GM12878 (cell line): ENCODE measurements at regions not wholly inside any gene's neighbourhood (a gene's known extent, or its start where the extent isn't known, plus 50 kb on each side); places are given as distances from the start of the nearest gene placed in this dataset.

ENCODE experiments used
- ATAC-seq: fragments of 200-7000 bp; cut with Tn5 transposase; 3 replicates; pipeline ENCODE4 v1.9.1; 2020; ENCODE audit warnings: mild to moderate bottlenecking, moderate library complexity
- BruUV-seq: library from RNA; stranded (reverse); fragments of 400-500 nt; replicated peaks from 2 replicates; lab custom pipeline; 2021; lab: Mats Ljungman, UMichigan
- CTCF ChIA-PET: fragments of 300-600 bp; sonication (Branson Sonifier 250); formaldehyde crosslinking; extraction: SDS; loops from one replicate; lab custom pipeline; 2021; ENCODE audit warnings: inconsistent platforms; lab: Yijun Ruan, JAX
- POLR2A ChIA-PET: fragments of 350-600 bp; formaldehyde crosslinking; extraction: SDS; loops from one replicate; lab custom pipeline; 2021; ENCODE audit warnings: inconsistent platforms; lab: Charles Lee
- RAD21 ChIA-PET: fragments of 300-600 bp; sonication (Branson Sonifier 250); formaldehyde crosslinking; loops from one replicate; lab custom pipeline; 2023; ENCODE audit warnings: antibody characterized with exemption; ENCODE audit not compliant: unreplicated experiment; lab: Charles Lee
- SMC1A ChIA-PET: fragments of 300-600 bp; sonication (Branson Sonifier 250); formaldehyde crosslinking; loops from one replicate; lab custom pipeline; 2023; ENCODE audit not compliant: unreplicated experiment, uncharacterized antibody; lab: Charles Lee
- DNase-seq: peaks from one replicate; pipeline ENCODE4 v3.0.0-alpha.2; 2011; ENCODE audit warnings: low read depth, low spot score
- FAIRE-seq: peaks from 3 replicates; lab custom pipeline; 2011; peaks lifted over from hg19 to GRCh38; lab: Jason Lieb, UNC
- H2AFZ ChIP-seq: 2 replicates; pipeline ENCODE4 v1.6.0; 2011; ENCODE audit warnings: low read depth, low read length, control low read depth; ENCODE audit not compliant: control insufficient read depth
- H3K27ac ChIP-seq: 2 replicates; pipeline ENCODE4 v1.5.1; 2011; ENCODE audit warnings: control low read depth; ENCODE audit not compliant: control insufficient read depth, insufficient read depth
- H3K27me3 ChIP-seq, 2 experiments: replicated peaks in 1 of 2; 2 replicates each; pipeline versions ENCODE4 v1.6.0 to v1.6.1; 2011; ENCODE audit warnings: low read length in 1 of 2; ENCODE audit not compliant: control insufficient read depth in 2 of 2, insufficient read depth in 2 of 2
- H3K36me3 ChIP-seq, 2 experiments: 2 replicates each; pipeline ENCODE4 v1.5.1; 2011; ENCODE audit warnings: low read length in 1 of 2; ENCODE audit not compliant: control insufficient read depth in 2 of 2, insufficient read depth in 2 of 2
- H3K4me1 ChIP-seq: 2 replicates; pipeline ENCODE4 v1.6.1; 2011; ENCODE audit warnings: mild to moderate bottlenecking, low read length, moderate library complexity, mixed read lengths; ENCODE audit not compliant: control insufficient read depth, insufficient read depth
- H3K4me2 ChIP-seq: 2 replicates; pipeline ENCODE4 v1.6.0; 2011; ENCODE audit warnings: control low read depth; ENCODE audit not compliant: control insufficient read depth, insufficient read depth
- H3K4me3 ChIP-seq: fragments of 200-600 bp; sonication (generic); 2 replicates; pipeline ENCODE4 v1.5.1; 2016
- H3K79me2 ChIP-seq: 2 replicates; pipeline ENCODE4 v1.6.0; 2011; ENCODE audit warnings: low read length; ENCODE audit not compliant: control insufficient read depth, insufficient read depth
- H3K9ac ChIP-seq: 2 replicates; pipeline ENCODE4 v1.8.0; 2011; ENCODE audit warnings: low read length, control low read depth, mixed read lengths; ENCODE audit not compliant: control insufficient read depth, insufficient read depth
- H3K9me3 ChIP-seq: replicated peaks from 3 replicates; pipeline ENCODE4 v1.5.1; 2011; ENCODE audit warnings: mild to moderate bottlenecking, low read length; ENCODE audit not compliant: control insufficient read depth, insufficient read depth
- H4K20me1 ChIP-seq: 2 replicates; pipeline ENCODE4 v1.6.0; 2011; ENCODE audit not compliant: control insufficient read depth, insufficient read depth
- CEBPZ ChIP-seq: fragments of 150-350 bp; IDR thresholded peaks from 2 replicates; pipeline ENCODE4 v1.6.1; 2016; ENCODE audit warnings: low read depth, low read length
- KLF5 ChIP-seq: fragments of 450-650 bp; IDR thresholded peaks from 2 replicates; pipeline ENCODE4 v1.6.1; 2014; ENCODE audit warnings: mild to moderate bottlenecking; ENCODE audit not compliant: partially characterized antibody
- MYB ChIP-seq: fragments of 150-350 bp; IDR thresholded peaks from 2 replicates; pipeline ENCODE4 v1.6.1; 2014; ENCODE audit warnings: mild to moderate bottlenecking, low read depth, low read length, borderline replicate concordance
- NFYB ChIP-seq: IDR thresholded peaks from 2 replicates; pipeline ENCODE4 v1.6.1; 2011; ENCODE audit warnings: low read depth, mild to moderate bottlenecking, low read length, improper control_type of control experiment, moderate library complexity; ENCODE audit not compliant: insufficient read depth
- NR2F1 ChIP-seq: fragments of 450-650 bp; conservative IDR thresholded peaks from 2 replicates; pipeline ENCODE4 v1.6.1; 2017; ENCODE audit warnings: mild to moderate bottlenecking
- SPI1 ChIP-seq: IDR thresholded peaks from 2 replicates; pipeline ENCODE4 v1.6.1; 2011; ENCODE audit warnings: low read depth, mild to moderate bottlenecking, low read length, moderate library complexity, borderline replicate concordance; ENCODE audit not compliant: insufficient read depth
- ZNF217 ChIP-seq: fragments of 450-650 bp; IDR thresholded peaks from 2 replicates; pipeline ENCODE4 v1.6.1; 2017; ENCODE audit warnings: antibody characterized with exemption, mild to moderate bottlenecking
- WGBS: methylation state at CpG from one replicate; pipeline ENCODE4 v1.1.6; 2016; ENCODE audit warnings: low lambda C conversion rate; ENCODE audit not compliant: insufficient replicate concordance, insufficient coverage; ENCODE audit errors: missing lambda C conversion rate; 5-methylcytosine and 5-hydroxymethylcytosine counted together
- in situ Hi-C: fragments of 300-500 bp; cut with MboI; formaldehyde crosslinking; loops from 9 replicates; pipeline ENCODE4 v1.14.3; 2018; ENCODE audit warnings: mixed read lengths
- intact Hi-C: fragments of 100-400 bp; cut with micrococcal nuclease; formaldehyde crosslinking; loops from one replicate; pipeline ENCODE4 v1.14.2; 2022; ENCODE audit not compliant: unreplicated experiment
- TF ChIP-seq, protein P1 (sequence below): fragments of 450-650 bp; IDR thresholded peaks from 2 replicates; pipeline ENCODE4 v1.6.1; 2017; ENCODE audit warnings: antibody characterized with exemption, mild to moderate bottlenecking, moderate library complexity
- TF ChIP-seq, protein P2 (sequence below): IDR thresholded peaks from 2 replicates; pipeline ENCODE4 v1.6.1; 2011; ENCODE audit warnings: borderline replicate concordance, low read depth, mild to moderate bottlenecking, moderate library complexity, mixed read lengths, low read length; ENCODE audit not compliant: insufficient read depth; ENCODE audit errors: extremely low read length

GRCh38 chr3:194040516-194041273 lies 95.3 kb upstream of the HES1 start:
- no peak overlapping the region for H3K9ac ChIP-seq
- no peak overlapping the region for H3K27ac ChIP-seq
- H3K9me3 ChIP-seq: no peaks in the 10 kb centered on the region
- in situ Hi-C loops: no loop called here
- CTCF ChIA-PET: no interaction called here
- no peaks in the 10 kb centered on the region for H4K20me1 ChIP-seq
- ATAC-seq (no peak), FAIRE-seq (no peak), DNase-seq (no peak)
- intact Hi-C loops: no loop called here
- SMC1A ChIA-PET: no interaction called here
- 79% methylated on average over 13 of the region's 15 CpGs for WGBS
- no peaks in the 10 kb centered on the region for H3K36me3 ChIP-seq
- TF ChIP-seq, protein P1, sequence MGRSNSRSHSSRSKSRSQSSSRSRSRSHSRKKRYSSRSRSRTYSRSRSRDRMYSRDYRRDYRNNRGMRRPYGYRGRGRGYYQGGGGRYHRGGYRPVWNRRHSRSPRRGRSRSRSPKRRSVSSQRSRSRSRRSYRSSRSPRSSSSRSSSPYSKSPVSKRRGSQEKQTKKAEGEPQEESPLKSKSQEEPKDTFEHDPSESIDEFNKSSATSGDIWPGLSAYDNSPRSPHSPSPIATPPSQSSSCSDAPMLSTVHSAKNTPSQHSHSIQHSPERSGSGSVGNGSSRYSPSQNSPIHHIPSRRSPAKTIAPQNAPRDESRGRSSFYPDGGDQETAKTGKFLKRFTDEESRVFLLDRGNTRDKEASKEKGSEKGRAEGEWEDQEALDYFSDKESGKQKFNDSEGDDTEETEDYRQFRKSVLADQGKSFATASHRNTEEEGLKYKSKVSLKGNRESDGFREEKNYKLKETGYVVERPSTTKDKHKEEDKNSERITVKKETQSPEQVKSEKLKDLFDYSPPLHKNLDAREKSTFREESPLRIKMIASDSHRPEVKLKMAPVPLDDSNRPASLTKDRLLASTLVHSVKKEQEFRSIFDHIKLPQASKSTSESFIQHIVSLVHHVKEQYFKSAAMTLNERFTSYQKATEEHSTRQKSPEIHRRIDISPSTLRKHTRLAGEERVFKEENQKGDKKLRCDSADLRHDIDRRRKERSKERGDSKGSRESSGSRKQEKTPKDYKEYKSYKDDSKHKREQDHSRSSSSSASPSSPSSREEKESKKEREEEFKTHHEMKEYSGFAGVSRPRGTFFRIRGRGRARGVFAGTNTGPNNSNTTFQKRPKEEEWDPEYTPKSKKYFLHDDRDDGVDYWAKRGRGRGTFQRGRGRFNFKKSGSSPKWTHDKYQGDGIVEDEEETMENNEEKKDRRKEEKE: no peak
- TF ChIP-seq NFYB (no peak), MYB (no peak), SPI1 (no peak), CEBPZ (no peak), KLF5 (no peak), NR2F1 (no peak), ZNF217 (no peak)
- TF ChIP-seq, protein P2, sequence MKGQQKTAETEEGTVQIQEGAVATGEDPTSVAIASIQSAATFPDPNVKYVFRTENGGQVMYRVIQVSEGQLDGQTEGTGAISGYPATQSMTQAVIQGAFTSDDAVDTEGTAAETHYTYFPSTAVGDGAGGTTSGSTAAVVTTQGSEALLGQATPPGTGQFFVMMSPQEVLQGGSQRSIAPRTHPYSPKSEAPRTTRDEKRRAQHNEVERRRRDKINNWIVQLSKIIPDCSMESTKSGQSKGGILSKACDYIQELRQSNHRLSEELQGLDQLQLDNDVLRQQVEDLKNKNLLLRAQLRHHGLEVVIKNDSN: no peak
- no peaks in the 10 kb centered on the region for H3K27me3 ChIP-seq
- BruUV-seq: no TSS peak
- peaks cover 3% of the 10 kb centered on the region; the same call in 1 of the 2 replicates for H3K4me1 ChIP-seq
- POLR2A ChIA-PET: no interaction called here
- RAD21 ChIA-PET: no interaction called here
- no peak overlapping the region for H3K4me3 ChIP-seq
- no peaks in the 10 kb centered on the region for H3K79me2 ChIP-seq
- no peak overlapping the region for H3K4me2 ChIP-seq
- H2AFZ ChIP-seq: no peak overlapping the region
